ENCODE measurements at regions not wholly inside any gene's neighbourhood (a gene's known extent, or its start where the extent isn't known, plus 50 kb on each side); places are given as distances from the start of the nearest gene placed in this dataset.
"Not testable (repeated sequence)": the region's sequence is repeated elsewhere in the genome, so short reads cannot be mapped to it uniquely, and the experiment has no call there.

GRCh38 chr11:110514967-110515366, 85.2 kb downstream of the FDX1 start:
- ATAC-seq = no peak

- ATAC-seq = not testable (repeated sequence)
Observed at GRCh38 chr11:110517381-110517780, 87.6 kb downstream of the FDX1 start.

DNA sequence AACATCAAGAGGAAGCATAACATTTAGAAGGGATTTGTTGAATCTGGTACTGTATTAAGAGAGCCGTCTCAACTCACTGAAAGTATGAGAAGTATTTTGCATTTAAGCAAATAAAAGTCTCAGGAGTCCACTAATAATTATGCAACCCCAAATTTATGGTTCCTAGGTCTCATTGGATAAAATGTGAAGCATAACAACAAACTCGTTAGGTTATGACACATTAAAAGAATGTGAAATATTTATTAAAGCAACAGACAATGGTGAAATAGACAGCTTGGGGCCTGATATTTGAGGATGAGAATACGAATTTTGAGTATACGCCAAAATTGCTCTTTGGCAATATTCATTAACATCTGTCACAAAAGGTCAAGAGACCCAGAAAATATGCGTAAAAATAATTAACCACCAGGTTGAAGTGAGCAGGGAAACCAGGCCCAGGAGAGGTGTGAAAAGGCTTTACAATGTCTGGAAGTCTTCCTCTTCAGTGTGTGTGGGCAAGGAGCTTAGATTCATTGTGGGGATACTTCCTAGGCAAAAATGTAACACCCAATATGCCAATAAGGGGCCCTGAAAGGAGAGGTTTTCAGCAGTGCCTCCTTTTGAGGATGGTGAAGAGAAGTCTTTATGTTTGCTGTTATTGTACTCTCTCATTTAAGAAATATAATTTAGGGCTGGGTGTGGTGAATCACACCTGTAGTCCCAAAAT, 89.2 kb downstream of the FDX1 start:
- no peak for ATAC-seq

DNA sequence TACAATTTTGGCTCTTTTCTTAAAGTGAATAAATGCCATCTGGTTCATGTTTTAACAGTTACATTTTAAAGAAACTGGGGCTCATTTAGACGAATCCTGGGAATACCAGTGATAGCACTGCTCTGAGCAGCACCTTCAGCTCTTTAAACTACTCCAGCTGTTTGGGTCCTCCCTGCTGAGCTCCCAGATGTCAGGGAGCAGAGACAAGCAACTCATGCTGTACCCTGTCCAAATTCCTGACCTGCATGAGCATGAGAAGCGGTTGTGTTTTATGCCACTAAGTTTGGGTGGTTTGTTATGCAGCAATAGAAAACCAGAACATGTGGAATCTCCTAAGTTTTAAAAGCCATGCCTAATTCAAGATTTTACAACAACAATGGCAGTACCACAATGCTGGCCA, 90.0 kb downstream of the FDX1 start:
- no peak for ATAC-seq

GRCh38 chr11:110522471-110522870, 92.7 kb downstream of the FDX1 start:
- no peak for ATAC-seq

- ATAC-seq = no peak
Observed at GRCh38 chr11:110524238-110524637, 94.5 kb downstream of the FDX1 start.

DNA sequence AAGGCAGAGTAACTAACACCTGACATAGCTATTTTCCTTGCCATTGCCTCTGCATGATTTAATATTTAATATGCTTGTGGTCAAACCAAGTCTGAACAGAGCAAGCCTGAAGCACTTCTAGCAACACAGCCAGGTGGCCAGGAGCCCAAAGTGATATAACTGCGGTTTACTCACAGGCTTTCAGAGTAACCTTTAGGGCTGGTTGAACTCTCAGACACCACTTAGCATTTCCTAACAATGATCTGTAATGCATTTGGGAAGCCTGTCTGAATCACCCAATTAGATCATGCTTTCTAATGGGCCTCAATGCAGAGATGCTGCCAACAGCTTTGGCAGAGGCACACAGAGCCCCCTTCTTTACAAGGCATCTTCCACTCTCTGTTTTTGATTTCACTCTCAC, 96.1 kb downstream of the FDX1 start:
- ATAC-seq = no peak

DNA sequence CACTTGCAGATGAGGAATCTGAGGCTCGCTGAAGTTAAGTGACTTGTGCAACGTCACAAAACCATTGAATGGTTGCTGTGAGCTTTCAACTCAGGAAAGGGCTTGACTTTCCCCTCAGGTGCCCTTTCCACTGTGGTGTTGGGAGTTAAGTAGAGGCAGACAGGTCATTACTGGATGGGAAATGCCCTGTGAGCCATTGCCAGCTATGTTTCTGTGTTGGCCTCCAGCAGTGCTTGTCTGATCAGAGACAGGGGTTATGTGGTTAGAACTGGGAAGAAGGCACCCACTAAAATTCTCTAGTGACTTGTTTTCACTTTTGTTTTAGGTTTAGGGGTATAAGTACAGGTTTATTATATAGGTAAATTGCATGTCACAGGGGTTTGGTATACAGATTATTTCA, 96.6 kb downstream of the FDX1 start:
- peak in 1 of 2 donors; percentile 20 for ATAC-seq

Measured in activated CD4-positive, CD25-positive, alpha-beta regulatory T cell treated with anti-CD3 and anti-CD28 coated beads, Interleukin-2, amount 50 U/mL, for 24 hours (primary cell).